Suppressor macrophage treated with lipopolysaccharide for 4 hours (primary cell): ENCODE measurements at regions not wholly inside any gene's neighbourhood (a gene's known extent, or its start where the extent isn't known, plus 50 kb on each side); places are given as distances from the start of the nearest gene placed in this dataset.

Experiments
- DNase-seq: peaks from one replicate; pipeline ENCODE4 v3.0.0-alpha.2; 2020

DNA sequence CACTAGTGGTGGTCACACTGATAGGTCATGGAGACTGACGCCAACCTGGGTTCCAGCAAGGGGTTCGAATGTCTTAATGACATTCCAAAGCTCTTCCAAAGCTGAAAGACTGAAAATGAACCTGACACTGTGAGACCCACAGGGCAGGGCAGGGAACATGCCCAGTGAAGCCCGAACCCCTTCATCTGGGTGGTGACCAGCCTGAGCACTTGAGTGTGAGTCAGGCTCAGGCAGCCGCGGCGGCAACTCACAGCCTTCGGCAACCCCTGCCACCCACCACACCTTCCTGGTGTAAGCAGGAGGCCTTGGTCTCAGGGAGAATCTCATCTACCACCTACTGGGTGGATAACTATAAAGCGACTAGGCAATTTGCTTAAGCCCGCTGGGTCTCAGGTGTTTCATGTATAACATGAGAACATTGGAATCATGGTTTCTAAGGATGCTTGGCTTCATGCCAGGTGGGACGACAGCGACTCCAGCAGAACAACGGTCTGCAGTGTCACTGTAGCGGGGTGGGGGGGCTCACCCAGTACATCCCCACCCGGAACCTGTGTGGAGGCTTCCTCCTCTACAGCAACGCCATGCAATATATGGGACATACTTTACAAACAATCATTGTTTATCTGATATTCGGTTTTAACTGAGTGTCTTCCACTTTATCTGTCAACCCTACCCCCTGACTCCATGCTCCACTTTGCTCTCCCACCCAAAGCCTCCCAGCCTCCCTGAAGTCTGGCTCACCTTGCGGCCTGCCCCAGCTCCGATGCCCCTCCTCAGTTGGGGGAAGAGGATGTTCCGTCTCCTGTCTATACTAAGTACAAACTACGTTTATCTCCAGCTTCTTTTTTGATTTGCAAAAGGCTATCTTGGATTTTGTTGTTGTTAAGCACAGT lies 125.0 kb upstream of the MEF2A start:
- DNase-seq, result no peak

- DNase-seq, result no peak
Measured at GRCh38 chr15:99441444-99441800, 124.4 kb upstream of the MEF2A start.

GRCh38 chr15:99441871-99442251 lies 123.9 kb upstream of the MEF2A start:
- DNase-seq, result no peak

GRCh38 chr15:99442252-99442897 lies 123.4 kb upstream of the MEF2A start:
- no peak for DNase-seq

- no peak for DNase-seq
Measured at GRCh38 chr15:99443056-99443756, 122.6 kb upstream of the MEF2A start.

- no peak for DNase-seq
Measured at GRCh38 chr15:99443768-99444446, 121.9 kb upstream of the MEF2A start.

DNA sequence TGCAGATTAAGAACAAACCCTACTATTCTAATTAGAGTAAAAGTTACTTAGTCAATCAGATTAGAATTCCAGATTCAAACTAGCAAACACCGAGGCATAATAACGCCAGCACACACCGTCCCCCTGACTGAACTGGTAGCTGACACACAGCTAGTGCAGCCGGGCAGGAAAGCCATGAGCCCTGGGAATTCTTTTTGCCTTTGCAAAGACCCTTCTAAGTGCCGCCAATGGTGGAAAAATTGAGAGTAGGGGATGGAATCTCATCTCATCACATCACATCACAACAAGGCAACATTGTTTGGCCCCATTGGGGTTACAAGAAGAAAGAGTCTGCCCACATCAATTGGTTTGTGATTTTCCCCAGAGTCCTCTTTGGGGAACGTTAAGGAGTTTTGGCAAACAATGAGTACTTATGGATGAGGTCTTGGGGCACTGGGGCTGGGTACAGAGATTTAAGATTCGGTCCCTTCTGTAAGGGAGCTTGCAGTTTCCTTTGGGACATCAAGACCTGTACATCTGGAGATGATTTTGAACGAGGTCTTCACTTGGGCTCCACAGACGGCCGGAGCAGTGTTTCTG lies 120.4 kb upstream of the MEF2A start:
- no peak for DNase-seq

DNA sequence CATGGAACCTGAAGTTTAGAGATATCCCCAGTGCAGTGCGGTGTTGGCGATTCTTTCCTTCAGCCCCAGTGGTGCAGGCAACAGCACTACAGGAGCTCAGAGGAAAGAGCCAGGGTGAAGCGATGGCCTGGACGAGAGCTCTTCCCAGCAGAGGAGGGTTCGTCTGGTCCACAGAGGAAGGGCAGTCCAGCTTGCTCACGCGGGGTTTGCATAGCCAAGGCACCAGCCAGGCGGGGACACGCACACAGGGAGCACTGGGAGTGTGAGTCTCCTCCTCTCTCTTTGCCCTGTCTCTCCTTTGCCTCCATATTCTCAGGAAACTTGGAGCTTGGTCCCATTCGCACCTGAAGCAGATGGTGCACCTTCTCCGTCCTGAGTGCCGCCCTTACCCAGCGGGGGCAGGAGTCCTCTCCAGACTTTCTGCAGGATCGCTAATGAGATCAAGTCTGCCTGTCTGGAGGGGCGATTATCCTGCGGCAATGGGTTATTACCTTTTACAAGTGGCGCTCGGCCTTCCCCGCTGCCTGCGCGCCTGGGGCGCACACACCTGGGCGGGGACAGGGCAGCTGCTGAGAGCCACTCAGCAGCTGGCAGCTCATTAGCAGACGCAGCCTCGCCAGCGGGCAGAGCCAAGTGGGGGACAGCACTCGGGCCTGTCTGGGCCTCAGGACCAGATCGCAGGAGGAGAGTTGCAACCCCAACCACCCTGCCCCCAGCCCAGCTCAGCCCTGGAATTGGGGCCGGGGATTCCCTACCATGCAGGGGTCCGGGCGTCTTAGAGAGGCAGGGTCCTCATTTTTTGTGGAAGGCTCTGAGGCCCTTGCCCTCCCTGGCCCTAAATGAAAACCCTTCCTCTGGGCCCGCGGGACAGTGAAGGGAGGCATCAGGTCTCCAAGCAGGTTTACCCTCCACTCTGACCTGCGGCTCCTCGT lies 119.0 kb upstream of the MEF2A start:
- DNase-seq, result no peak

DNA sequence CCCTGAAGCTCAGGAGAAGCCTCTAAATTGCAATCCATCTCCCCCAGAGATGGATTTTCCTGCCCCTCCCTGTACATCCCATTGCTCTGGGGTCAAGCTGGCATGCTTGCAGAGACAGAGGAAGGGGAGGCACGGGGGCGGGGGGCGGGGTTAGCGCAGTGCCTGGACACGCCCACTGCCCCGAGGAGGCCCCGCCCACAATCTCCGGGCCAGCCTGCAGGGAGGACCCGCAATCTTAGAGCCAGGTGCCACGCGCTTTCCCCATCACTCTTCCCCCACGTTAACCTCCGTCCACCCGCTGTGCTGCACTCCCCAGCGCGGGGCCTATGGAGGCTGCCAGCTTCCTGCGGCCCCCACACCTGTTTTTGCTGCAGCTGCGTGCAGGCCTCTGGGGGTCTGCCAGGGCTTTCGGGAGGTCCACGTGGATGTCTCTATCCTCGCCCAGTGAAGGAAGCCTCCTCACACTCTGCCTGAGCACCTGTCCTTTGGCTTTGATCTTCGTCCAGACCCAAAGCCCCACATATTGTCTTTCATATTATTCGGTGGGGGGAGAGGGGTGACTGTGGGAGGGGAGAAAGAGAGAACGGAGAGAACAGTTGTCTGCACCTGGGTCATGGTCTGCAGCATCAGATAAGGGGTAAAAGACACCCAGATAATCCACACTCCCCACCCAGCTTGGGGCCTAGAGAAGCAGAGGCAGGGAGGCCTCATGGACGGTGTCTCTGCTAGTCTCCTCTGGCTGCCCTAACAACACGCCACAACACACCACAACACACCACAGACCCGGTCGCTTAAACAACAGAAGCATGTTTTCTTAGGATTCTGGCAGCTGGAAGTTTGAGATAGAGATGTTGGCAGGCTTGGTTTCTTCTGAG lies 118.0 kb upstream of the MEF2A start:
- no peak for DNase-seq

DNA sequence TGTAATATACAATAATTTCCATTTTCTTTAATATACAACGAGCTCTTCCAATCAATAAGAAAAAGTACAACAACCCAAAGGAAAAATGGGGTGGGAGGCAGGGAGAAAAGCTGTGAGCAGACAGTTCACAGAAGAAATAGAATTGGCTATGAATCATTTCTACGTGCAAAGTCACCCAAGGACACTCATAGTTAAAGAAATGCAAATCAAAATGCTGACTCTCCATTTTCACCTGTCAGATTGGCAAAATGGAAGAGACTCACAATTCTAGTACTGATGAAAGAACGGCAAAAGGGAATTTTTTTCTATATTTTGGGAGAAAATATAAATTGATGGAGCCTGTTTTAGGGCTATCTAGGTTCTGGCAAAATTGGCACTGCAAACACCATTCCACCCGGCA lies 116.3 kb upstream of the MEF2A start:
- DNase-seq, result no peak

GRCh38 chr15:99450896-99451358 lies 114.9 kb upstream of the MEF2A start:
- DNase-seq, result peak; percentile 51

GRCh38 chr15:99451484-99451883 lies 114.3 kb upstream of the MEF2A start:
- no peak for DNase-seq

DNA sequence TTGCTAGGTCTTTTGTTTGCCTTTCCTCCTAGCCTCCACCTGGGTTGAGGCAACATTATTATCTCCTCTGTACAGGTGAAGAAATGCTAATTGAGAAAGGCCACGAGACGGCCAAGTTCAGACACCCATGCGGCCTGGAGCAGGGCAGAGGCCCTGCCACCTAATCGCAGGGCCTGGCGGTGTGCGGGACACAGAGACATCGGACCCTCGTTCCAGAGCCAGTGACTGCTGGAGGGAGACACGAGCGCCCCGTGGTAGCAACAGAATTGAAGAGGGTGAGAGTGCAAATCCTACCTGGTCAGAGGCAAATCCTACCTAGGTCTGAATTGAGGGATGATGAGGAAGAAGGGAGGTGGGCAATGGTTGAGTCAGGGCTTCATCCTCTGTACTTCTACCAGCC lies 113.8 kb upstream of the MEF2A start:
- no peak for DNase-seq

- DNase-seq, result peak; percentile 89
Measured at GRCh38 chr15:99452728-99453636, 112.8 kb upstream of the MEF2A start.

GRCh38 chr15:99453637-99454030 lies 112.2 kb upstream of the MEF2A start:
- DNase-seq, result no peak

- DNase-seq, result no peak
Measured at GRCh38 chr15:99454107-99454809, 111.5 kb upstream of the MEF2A start.

GRCh38 chr15:99454941-99455788 lies 110.6 kb upstream of the MEF2A start:
- peak; percentile 96 for DNase-seq

DNA sequence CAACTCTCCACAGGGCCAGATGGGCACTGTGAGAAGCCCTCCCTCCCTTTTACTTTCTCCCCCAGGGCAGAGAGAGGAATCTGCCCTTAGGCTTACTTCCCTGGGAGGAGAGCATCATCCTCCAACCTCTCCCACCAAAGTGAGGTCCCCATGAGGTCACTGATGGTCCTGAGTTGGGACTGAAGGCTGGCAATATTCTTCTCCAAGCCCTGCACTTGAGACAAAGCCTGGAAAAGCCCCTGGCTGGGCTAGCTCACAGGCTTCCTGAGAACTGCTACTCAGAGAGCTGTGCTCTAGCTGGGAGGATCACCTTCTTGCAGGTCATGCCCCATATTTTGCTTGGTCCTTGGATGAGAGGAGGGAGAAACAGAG lies 110.0 kb upstream of the MEF2A start:
- DNase-seq, result no peak
